ENCODE measurements at regions not wholly inside any gene's neighbourhood (a gene's known extent, or its start where the extent isn't known, plus 50 kb on each side); places are given as distances from the start of the nearest gene placed in this dataset.

- Histone ChIP-seq H3K79me2 (ENCODE audit: low read length) (no peaks in the 10 kb centered on the region), H3K9me3 (replicated peaks; ENCODE audit: insufficient read depth, low read length) (no peaks in the 10 kb centered on the region), H3K27me3 (replicated peaks; ENCODE audit: insufficient read depth, low read length) (no peaks in the 10 kb centered on the region), H3K9me2 (replicated peaks; ENCODE audit: insufficient read depth, low read length) (no peaks in the 10 kb centered on the region), H3K4me2 (ENCODE audit: low read depth, low read length) (no peak overlapping the region), H2AFZ (ENCODE audit: low read length) (no peak overlapping the region), H3K9ac (ENCODE audit: low read length) (no peak overlapping the region), H3K4me1 (ENCODE audit: low read length) (no peaks in the 10 kb centered on the region), H3F3A (ENCODE audit: insufficient read depth, low read length) (no peaks in the 10 kb centered on the region), H3K27ac (ENCODE audit: low read length) (no peak overlapping the region), H3K36me3 (replicated peaks; ENCODE audit: insufficient read depth, low read length) (no peaks in the 10 kb centered on the region), H4K20me1 (ENCODE audit: insufficient read depth, low read length) (no peaks in the 10 kb centered on the region), H3K4me3 (ENCODE audit: low read length) (no peak overlapping the region)
- TF ChIP-seq EZH2 (optimal IDR thresholded peaks at IDR 0.05; ENCODE audit: low read depth, low read length), result no peak
- no peak for TF ChIP-seq EZH2phosphoT487 (IDR thresholded peaks at IDR 0.05; ENCODE audit: low read length)
- TF ChIP-seq CTCF (IDR thresholded peaks at IDR 0.05; ENCODE audit: low read length), result no peak
- DNase-seq, result no peak
Observed at GRCh38 chr4:169826634-169827187, 69.0 kb upstream of the HPF1 start.

- Histone ChIP-seq H3K4me2 (ENCODE audit: low read depth, low read length) (no peak overlapping the region), H3K79me2 (ENCODE audit: low read length) (no peaks in the 10 kb centered on the region), H3K36me3 (replicated peaks; ENCODE audit: insufficient read depth, low read length) (no peaks in the 10 kb centered on the region), H3K9me2 (replicated peaks; ENCODE audit: insufficient read depth, low read length) (no peaks in the 10 kb centered on the region), H2AFZ (ENCODE audit: low read length) (no peak overlapping the region), H3K4me3 (ENCODE audit: low read length) (no peak overlapping the region), H3K9ac (ENCODE audit: low read length) (no peak overlapping the region), H3K27me3 (replicated peaks; ENCODE audit: insufficient read depth, low read length) (no peaks in the 10 kb centered on the region), H3K4me1 (ENCODE audit: low read length) (no peaks in the 10 kb centered on the region), H3K27ac (ENCODE audit: low read length) (no peak overlapping the region), H3F3A (ENCODE audit: insufficient read depth, low read length) (no peaks in the 10 kb centered on the region), H4K20me1 (ENCODE audit: insufficient read depth, low read length) (no peaks in the 10 kb centered on the region), H3K9me3 (replicated peaks; ENCODE audit: insufficient read depth, low read length) (no peaks in the 10 kb centered on the region)
- TF ChIP-seq EZH2phosphoT487 (IDR thresholded peaks at IDR 0.05; ENCODE audit: low read length) (no peak), CTCF (IDR thresholded peaks at IDR 0.05; ENCODE audit: low read length) (no peak), EZH2 (optimal IDR thresholded peaks at IDR 0.05; ENCODE audit: low read depth, low read length) (no peak)
- DNase-seq, result peak; percentile 49
Observed at GRCh38 chr4:169823685-169824084, 65.9 kb upstream of the HPF1 start.

GRCh38 chr4:169821402-169821801, 63.7 kb upstream of the HPF1 start:
- Histone ChIP-seq H3K9me3 (replicated peaks; ENCODE audit: insufficient read depth, low read length) (no peaks in the 10 kb centered on the region), H3K4me2 (ENCODE audit: low read depth, low read length) (no peak overlapping the region), H3K9ac (ENCODE audit: low read length) (no peak overlapping the region), H2AFZ (ENCODE audit: low read length) (no peak overlapping the region), H3K36me3 (replicated peaks; ENCODE audit: insufficient read depth, low read length) (no peaks in the 10 kb centered on the region), H3K79me2 (ENCODE audit: low read length) (no peaks in the 10 kb centered on the region), H3K27me3 (replicated peaks; ENCODE audit: insufficient read depth, low read length) (no peaks in the 10 kb centered on the region), H3K4me3 (ENCODE audit: low read length) (no peak overlapping the region), H3K4me1 (ENCODE audit: low read length) (no peaks in the 10 kb centered on the region), H4K20me1 (ENCODE audit: insufficient read depth, low read length) (no peaks in the 10 kb centered on the region), H3K9me2 (replicated peaks; ENCODE audit: insufficient read depth, low read length) (no peaks in the 10 kb centered on the region), H3F3A (ENCODE audit: insufficient read depth, low read length) (no peaks in the 10 kb centered on the region), H3K27ac (ENCODE audit: low read length) (no peak overlapping the region)
- TF ChIP-seq CTCF (IDR thresholded peaks at IDR 0.05; ENCODE audit: low read length) (no peak), EZH2phosphoT487 (IDR thresholded peaks at IDR 0.05; ENCODE audit: low read length) (no peak), EZH2 (optimal IDR thresholded peaks at IDR 0.05; ENCODE audit: low read depth, low read length) (no peak)
- DNase-seq, result no peak

Data from MM.1S (cell line).